ENCODE measurements at regions not wholly inside any gene's neighbourhood (a gene's known extent, or its start where the extent isn't known, plus 50 kb on each side); places are given as distances from the start of the nearest gene placed in this dataset.

GRCh38 chr10:71072131-71072822 is 140.1 kb upstream of the UNC5B start:
- TF ChIP-seq CTCF (conservative IDR thresholded peaks at IDR 0.05 in 1 of 2, IDR thresholded peaks at IDR 0.05 in 1 of 2; ENCODE audit: extremely low read depth in 1 of 2, insufficient read depth in 1 of 2, low read depth in 1 of 2, low read length in 2 of 2) (no peak), EZH2 (IDR thresholded peaks at IDR 0.05; ENCODE audit: borderline replicate concordance, low read length) (no peak)
